ENCODE measurements at regions not wholly inside any gene's neighbourhood (a gene's known extent, or its start where the extent isn't known, plus 50 kb on each side); places are given as distances from the start of the nearest gene placed in this dataset.

DNA sequence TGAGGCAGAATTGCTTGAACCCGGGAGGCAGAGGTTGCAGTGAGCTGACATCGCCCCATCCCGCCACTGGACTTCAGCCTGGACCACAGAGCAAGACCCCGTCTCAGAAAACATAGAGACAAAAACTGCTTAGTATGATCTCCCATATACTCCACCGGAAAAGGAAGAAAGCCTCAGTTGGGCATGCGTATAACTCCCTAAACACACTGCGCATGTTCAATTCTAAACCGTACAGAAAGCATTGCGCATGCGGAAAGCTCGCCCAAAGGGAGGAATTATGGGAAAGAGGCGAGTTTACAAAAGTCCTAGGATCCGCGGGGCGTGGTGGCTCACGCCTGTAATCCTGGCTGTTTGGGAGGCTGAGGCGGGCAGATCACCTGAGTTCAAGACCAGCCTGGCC, 312.7 kb upstream of the ERCC4 start:
- TF ChIP-seq, protein P1, sequence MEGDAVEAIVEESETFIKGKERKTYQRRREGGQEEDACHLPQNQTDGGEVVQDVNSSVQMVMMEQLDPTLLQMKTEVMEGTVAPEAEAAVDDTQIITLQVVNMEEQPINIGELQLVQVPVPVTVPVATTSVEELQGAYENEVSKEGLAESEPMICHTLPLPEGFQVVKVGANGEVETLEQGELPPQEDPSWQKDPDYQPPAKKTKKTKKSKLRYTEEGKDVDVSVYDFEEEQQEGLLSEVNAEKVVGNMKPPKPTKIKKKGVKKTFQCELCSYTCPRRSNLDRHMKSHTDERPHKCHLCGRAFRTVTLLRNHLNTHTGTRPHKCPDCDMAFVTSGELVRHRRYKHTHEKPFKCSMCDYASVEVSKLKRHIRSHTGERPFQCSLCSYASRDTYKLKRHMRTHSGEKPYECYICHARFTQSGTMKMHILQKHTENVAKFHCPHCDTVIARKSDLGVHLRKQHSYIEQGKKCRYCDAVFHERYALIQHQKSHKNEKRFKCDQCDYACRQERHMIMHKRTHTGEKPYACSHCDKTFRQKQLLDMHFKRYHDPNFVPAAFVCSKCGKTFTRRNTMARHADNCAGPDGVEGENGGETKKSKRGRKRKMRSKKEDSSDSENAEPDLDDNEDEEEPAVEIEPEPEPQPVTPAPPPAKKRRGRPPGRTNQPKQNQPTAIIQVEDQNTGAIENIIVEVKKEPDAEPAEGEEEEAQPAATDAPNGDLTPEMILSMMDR (IDR thresholded peaks at IDR 0.05): no peak
- no peak for TF ChIP-seq POLR2A (IDR thresholded peaks at IDR 0.05)
- TF ChIP-seq POLR2AphosphoS5 (IDR thresholded peaks at IDR 0.05): no peak
